Stimulated activated CD8-positive, alpha-beta memory T cell treated with anti-CD3 and anti-CD28 coated beads, Interleukin-4, amount 100 ng/mL, for 48 hours (primary cell): ENCODE measurements at regions not wholly inside any gene's neighbourhood (a gene's known extent, or its start where the extent isn't known, plus 50 kb on each side); places are given as distances from the start of the nearest gene placed in this dataset.

Experiments used
- DNase-seq: peaks from one replicate; pipeline ENCODE4 v3.0.0-alpha.2; 2020

- DNase-seq, result no peak
Observed at GRCh38 chr11:127075758-127076157, 75.2 kb upstream of the KIRREL3 start.

DNA sequence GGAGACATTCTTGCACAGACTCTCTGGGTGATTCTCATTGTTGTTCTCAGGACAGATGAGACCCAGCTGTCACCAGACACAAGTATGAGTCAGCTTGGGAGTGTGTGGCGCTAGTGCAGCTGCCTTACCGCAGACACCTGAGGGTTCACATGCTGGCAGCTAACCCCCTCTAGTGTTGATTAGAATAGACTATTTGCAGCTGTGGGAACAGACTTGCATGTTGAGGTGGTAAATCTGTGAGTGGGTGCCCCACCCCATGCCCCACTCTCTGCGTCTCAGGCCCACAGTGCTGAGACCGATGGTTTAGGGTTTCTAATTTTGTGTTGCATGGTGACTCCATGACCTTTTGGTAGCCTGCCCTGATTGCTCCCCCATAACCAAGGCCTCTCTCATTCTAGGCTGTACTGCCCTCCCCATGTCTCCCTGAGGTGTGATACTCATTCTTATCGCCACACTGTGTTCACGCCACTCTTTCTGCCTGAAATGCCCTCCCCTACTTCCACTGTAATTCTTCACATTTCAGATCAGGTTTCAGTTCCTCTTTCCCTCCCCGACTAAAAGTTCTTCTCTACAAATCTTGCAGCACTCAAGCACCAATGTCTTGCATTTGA lies 73.7 kb upstream of the KIRREL3 start:
- no peak for DNase-seq

- DNase-seq, result no peak
Observed at GRCh38 chr11:127073621-127074020, 73.1 kb upstream of the KIRREL3 start.

DNA sequence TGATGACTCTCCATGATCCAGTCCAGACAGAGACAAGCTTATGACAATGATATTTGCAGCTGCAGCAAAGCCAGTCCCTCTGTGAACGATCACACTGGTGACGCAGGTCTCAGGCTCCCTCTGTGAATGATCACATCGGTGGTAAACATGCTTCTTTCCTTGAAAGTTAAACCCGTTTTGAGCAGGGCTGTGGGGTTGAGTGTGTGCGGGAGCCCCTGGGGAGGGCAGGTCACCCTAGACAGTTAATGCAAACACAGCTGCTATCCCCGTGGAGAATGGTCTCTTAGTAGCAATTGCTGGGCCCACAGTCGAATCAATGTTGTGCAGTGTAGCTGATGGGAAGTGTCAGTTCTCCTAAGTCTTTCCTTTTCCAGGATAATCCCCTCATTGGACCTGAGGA lies 71.0 kb upstream of the KIRREL3 start:
- no peak for DNase-seq

DNA sequence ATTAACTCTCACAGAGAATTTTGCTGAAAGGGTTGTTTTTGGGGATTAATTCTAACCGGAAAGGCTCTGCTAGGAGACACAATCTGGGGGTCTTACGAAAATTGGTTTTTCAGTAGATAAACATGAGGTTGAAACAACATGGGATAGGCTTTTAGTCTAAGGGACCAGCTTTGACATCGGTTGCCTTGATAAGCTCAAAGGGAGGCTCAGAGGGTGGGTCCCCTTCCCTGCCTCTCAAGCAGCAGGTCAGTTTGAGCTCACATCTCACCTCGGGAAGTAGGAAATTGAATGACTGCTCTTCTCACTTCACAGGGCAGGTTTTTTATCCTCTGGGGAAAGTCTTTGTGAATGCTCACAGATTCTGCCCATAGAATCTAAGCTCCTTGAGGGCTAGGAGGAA lies 70.2 kb upstream of the KIRREL3 start:
- DNase-seq, result no peak

DNA sequence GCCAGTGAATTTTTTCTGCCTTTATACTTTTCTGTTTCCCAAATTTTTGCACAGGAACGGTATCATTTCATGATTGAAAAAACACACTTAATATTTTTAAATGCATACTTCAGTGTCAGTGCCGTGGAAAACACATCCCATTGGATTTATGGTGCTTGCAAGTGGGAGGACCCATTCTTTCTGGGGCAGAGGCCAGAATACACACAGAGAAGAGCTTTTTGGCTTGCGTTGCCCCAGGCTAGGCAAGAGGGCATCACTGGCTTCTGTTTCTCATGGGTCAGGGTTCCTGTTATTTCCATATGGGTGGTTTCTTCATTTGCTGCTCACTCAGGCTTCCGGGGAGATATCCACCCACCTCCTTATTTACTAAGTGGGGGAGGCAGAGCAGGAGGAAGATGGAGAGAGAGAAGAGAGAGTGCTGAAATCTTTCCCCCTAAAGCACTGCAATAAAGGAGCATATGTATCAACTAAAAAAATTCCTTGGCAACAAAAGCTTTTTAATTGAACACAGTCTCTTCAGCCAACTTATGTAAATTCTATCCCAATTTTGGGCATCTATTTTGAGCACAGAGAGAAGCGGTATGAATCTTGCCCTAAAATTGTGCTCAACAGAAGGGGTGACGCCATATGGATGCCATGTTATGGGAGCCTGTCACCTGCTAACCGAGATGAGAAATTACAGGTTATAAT lies 66.0 kb upstream of the KIRREL3 start:
- no peak for DNase-seq

- DNase-seq, result no peak
Observed at GRCh38 chr11:127063241-127063640, 62.7 kb upstream of the KIRREL3 start.

DNA sequence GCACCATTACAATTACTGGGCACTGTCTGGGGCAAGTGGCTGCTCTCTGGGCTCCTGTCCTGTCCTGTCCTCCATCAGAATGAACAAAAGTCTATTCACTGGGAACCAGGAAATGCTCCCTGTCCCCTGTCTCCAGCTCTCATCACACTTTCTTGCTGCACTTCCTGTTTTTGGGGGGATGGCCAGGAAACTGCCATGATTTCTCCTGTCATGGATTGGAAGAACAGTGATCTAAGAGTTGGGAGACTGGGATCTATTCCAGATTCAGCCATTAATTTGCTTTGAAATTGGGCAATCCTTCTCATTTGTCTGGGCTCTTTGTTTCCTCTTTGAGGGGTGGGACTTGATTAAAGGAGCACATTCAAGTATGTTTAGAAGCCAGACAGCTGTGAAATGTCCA lies 61.4 kb upstream of the KIRREL3 start:
- no peak for DNase-seq

DNA sequence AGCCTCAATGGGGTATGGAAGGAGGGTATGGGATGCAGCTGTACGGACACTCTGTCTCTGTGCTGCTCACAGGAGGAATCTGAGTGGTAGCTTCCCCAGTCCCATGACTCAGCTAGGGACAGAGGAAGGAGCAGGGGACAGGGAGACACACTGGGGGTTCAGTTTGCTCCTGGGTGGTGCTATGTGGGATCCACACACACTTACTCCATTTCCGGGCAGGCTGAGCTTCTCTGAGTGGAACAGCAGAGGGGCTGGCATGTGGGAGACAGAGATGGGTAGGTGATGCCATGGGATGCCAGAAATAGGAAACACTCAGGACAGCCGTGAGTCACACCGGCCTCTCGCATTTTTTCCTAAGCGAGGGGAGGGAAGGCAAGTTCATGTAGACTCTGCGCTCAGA lies 59.2 kb upstream of the KIRREL3 start:
- DNase-seq, result no peak

DNA sequence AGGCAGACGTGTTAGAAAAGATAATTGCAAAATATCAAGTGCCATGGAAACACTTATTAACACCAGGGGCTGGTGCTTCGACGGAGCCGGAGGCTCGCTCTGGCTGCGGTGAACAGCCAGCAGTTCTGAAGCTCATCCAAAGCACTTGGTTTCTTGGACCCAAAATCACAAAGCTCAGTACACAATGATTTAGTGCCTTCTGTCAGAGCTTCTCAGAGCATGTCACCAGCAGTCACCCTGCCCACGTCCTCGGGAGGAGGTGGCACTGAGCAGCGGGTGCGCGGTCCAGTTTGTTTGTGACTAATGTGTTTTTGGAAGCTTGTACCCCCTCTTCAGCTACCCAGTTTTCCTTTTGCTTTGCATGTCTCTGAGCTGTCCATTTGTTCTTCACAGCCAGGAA lies 58.7 kb upstream of the KIRREL3 start:
- no peak for DNase-seq

GRCh38 chr11:127058524-127058923 lies 58.0 kb upstream of the KIRREL3 start:
- DNase-seq, result no peak

DNA sequence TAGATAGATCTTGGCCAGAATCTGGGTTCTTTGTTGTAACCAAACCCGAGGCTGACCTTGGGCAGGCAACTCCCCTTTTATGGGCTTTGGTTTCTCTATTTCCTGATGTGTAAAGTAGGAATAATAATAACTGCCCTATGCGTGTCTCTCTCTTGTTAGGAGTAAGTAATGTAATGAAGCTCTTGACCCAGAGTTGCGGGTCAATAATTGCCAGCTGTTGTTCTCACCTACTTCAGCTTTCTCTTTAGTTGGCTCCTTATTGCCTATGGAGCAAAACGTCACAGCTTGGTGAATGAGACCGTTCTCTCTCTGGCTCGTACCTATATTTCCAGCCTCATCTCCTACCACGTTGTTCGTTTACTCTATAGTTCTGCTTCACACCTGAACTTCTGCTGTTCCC lies 56.6 kb upstream of the KIRREL3 start:
- DNase-seq, result no peak

GRCh38 chr11:127056338-127056971 lies 55.9 kb upstream of the KIRREL3 start:
- DNase-seq, result no peak

GRCh38 chr11:127055236-127055635 lies 54.7 kb upstream of the KIRREL3 start:
- DNase-seq, result no peak

DNA sequence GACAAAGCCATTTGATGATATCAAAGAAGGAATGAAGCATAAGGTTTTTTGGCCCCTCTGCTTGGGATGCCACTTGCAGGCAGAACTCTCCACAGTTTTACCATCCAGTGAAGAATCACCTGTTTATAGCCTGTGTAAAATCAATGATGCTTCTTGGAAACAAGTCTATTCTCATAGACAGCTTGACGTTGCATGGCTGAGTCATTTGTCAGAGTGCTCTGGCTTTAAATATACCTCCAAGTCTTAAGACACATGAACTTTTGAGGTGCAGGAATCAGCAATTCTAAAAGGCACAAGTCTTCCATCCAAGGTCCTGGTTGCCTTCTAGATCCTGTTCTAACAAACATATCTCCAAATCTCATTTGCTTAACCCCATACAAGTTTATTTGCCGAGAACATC lies 53.6 kb upstream of the KIRREL3 start:
- DNase-seq, result no peak

GRCh38 chr11:127052404-127052803 lies 51.8 kb upstream of the KIRREL3 start:
- no peak for DNase-seq
